Ovary (tissue), 7 donors: ENCODE measurements at regions not wholly inside any gene's neighbourhood (a gene's known extent, or its start where the extent isn't known, plus 50 kb on each side); places are given as distances from the start of the nearest gene placed in this dataset.
"Not testable (repeated sequence)": the region's sequence is repeated elsewhere in the genome, so short reads cannot be mapped to it uniquely, and the experiment has no call there.

Source experiments
- DNase-seq, 5 donors: peaks; one replicate each; pipeline ENCODE4 v3.0.0-alpha.2; 2019 to 2020
- H3K27ac ChIP-seq, 2 donors: fragments of 200-600 bp; one replicate each; pipeline versions ENCODE4 v1.5.1 to v1.8.0; 2019 to 2022
- H3K27me3 ChIP-seq: fragments of 200-600 bp; one replicate; pipeline ENCODE4 v1.8.0; 2022
- H3K36me3 ChIP-seq: fragments of 200-600 bp; sonication (generic); one replicate; pipeline ENCODE4 v1.5.1; 2019
- H3K4me1 ChIP-seq: one replicate; pipeline ENCODE4 v1.8.1; 2013; ENCODE audit warnings: mild to moderate bottlenecking, moderate library complexity; ENCODE audit not compliant: insufficient read depth
- H3K4me3 ChIP-seq: fragments of 200-600 bp; sonication (generic); one replicate; pipeline ENCODE4 v1.5.1; 2017
- H3K9me3 ChIP-seq, 2 donors: fragments of 200-600 bp in 1 of 2; sonication (generic) in 1 of 2; one replicate each; pipeline versions ENCODE4 v1.5.1 to v1.8.1; 2013 to 2019; ENCODE audit warnings: mild to moderate bottlenecking in 1 of 2, moderate library complexity in 1 of 2
- EP300 ChIP-seq: sonication (generic); formaldehyde crosslinking; IDR thresholded peaks from one replicate; pipeline ENCODE4 v1.6.1; 2017; ENCODE audit warnings: antibody characterized with exemption
- POLR2A ChIP-seq: fragments of 450-650 bp; IDR thresholded peaks from one replicate; pipeline ENCODE4 v1.6.1; 2017; ENCODE audit warnings: antibody characterized with exemption, mild to moderate bottlenecking, moderate library complexity
- WGBS, 3 donors: extraction: QIAGEN DNeasy Blood & Tissue Kit in 1 of 3; methylation state at CpG; one replicate each; pipeline versions ENCODE4 v1.1.5 to v1.1.7; 2013 to 2017; 5-methylcytosine and 5-hydroxymethylcytosine counted together
- intact Hi-C, 4 donors: fragments of 100-400 bp; cut with DNase I; formaldehyde crosslinking; loops; one replicate each; pipeline versions ENCODE4 v1.11.0 to v1.15.1; 2022 to 2023
- TF ChIP-seq, protein P1 (sequence below), 3 donors: fragments of 450-650 bp in 2 of 3; fragments of 200-600 bp in 1 of 3; IDR thresholded peaks; one replicate each; pipeline versions ENCODE4 v1.5.1 to v1.8.0; 2016 to 2022; ENCODE audit warnings: antibody characterized with exemption in 3 of 3, mild to moderate bottlenecking in 1 of 3
- donor health status: DM: no; HTN: no; CAD: no; lungs with moderate emphysema.
- donor health status: DM: no; HTN: no; CAD: no.
- donor health status: Bipolar disorder and iron deficiency.
- donor health status: DM: no; HTN: no; CAD: no.
- donor health status: DM: yes; HTN: yes; CAD: no.

GRCh38 chr5:18799482-18800128 is 1165.3 kb downstream of the TAF11L14 start:
- no peak for TF ChIP-seq EP300
- no peak for TF ChIP-seq POLR2A
- TF ChIP-seq, protein P1, sequence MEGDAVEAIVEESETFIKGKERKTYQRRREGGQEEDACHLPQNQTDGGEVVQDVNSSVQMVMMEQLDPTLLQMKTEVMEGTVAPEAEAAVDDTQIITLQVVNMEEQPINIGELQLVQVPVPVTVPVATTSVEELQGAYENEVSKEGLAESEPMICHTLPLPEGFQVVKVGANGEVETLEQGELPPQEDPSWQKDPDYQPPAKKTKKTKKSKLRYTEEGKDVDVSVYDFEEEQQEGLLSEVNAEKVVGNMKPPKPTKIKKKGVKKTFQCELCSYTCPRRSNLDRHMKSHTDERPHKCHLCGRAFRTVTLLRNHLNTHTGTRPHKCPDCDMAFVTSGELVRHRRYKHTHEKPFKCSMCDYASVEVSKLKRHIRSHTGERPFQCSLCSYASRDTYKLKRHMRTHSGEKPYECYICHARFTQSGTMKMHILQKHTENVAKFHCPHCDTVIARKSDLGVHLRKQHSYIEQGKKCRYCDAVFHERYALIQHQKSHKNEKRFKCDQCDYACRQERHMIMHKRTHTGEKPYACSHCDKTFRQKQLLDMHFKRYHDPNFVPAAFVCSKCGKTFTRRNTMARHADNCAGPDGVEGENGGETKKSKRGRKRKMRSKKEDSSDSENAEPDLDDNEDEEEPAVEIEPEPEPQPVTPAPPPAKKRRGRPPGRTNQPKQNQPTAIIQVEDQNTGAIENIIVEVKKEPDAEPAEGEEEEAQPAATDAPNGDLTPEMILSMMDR (IDR thresholded peaks at IDR 0.05) = no peak
- no peak overlapping the region for H3K4me3 ChIP-seq
- 67 to 72% (median 68%) methylated on average over 6 of the region's 6 CpGs for WGBS, 3 donors

GRCh38 chr5:18800293-18801025 is 1166.2 kb downstream of the TAF11L14 start:
- DNase-seq = no peak
- intact Hi-C loops = no loop called here
- Histone ChIP-seq H3K4me3 (no peak overlapping the region), H3K4me1 (no peaks in the 10 kb centered on the region), H3K27ac (no peak overlapping the region), H3K9me3 (no peaks in the 10 kb centered on the region), H3K36me3 (no peaks in the 10 kb centered on the region), H3K27me3 (peaks cover 3% of the 10 kb centered on the region)
- TF ChIP-seq, protein P1 (IDR thresholded peaks at IDR 0.05) = no peak
- no peak for TF ChIP-seq EP300
- no peak for TF ChIP-seq POLR2A
- WGBS, 3 donors = 84 to 92% (median 89%) methylated on average over 18 to 19 of the region's 19 CpGs

More at GRCh38 chr5:18799482-18800128, 1165.3 kb downstream of the TAF11L14 start:
- Histone ChIP-seq H3K36me3 (no peaks in the 10 kb centered on the region), H3K27ac (no peak overlapping the region), H3K4me1 (no peaks in the 10 kb centered on the region), H3K27me3 (peaks cover 3% of the 10 kb centered on the region), H3K9me3 (no peaks in the 10 kb centered on the region)
- no peak for DNase-seq
- intact Hi-C loops = no loop called here

- H3K27me3 ChIP-seq, H3K4me1 ChIP-seq, H3K9me3 ChIP-seq, DNase-seq, H3K36me3 ChIP-seq, H3K27ac ChIP-seq, H3K4me3 ChIP-seq, intact Hi-C loops: not testable (repeated sequence)
- WGBS, 3 donors = 86 to 88% (median 86%) methylated on average over 3 of the region's 3 CpGs
Observed at GRCh38 chr5:18801413-18801812, 1167.2 kb downstream of the TAF11L14 start.

- no peak for DNase-seq
- no peak overlapping the region for H3K4me3 ChIP-seq
- TF ChIP-seq, protein P1 (IDR thresholded peaks at IDR 0.05) = no peak
- TF ChIP-seq POLR2A (no peak), EP300 (no peak)
- peaks cover 3% of the 10 kb centered on the region for H3K27me3 ChIP-seq
- H3K36me3 ChIP-seq = no peaks in the 10 kb centered on the region
- WGBS, 3 donors = 65 to 70% (median 66%) methylated on average over 2 of the region's 2 CpGs
- intact Hi-C loops = no loop called here
- no peaks in the 10 kb centered on the region for H3K4me1 ChIP-seq
- H3K27ac ChIP-seq = no peak overlapping the region
- H3K9me3 ChIP-seq = no peaks in the 10 kb centered on the region
Observed at GRCh38 chr5:18802336-18802735, 1168.1 kb downstream of the TAF11L14 start.

- no peaks in the 10 kb centered on the region for H3K4me1 ChIP-seq
- H3K36me3 ChIP-seq = no peaks in the 10 kb centered on the region
- WGBS, 3 donors = 84 to 86% (median 86%) methylated on average over 2 of the region's 2 CpGs
- no peak overlapping the region for H3K27ac ChIP-seq
- no peak overlapping the region for H3K4me3 ChIP-seq
- TF ChIP-seq, protein P1 (IDR thresholded peaks at IDR 0.05) = no peak
- TF ChIP-seq POLR2A = no peak
- TF ChIP-seq EP300 = no peak
- no peak for DNase-seq
- H3K27me3 ChIP-seq = peaks cover 3% of the 10 kb centered on the region
- no peaks in the 10 kb centered on the region for H3K9me3 ChIP-seq
- intact Hi-C loops = no loop called here
Observed at GRCh38 chr5:18805376-18805775, 1171.1 kb downstream of the TAF11L14 start.
